GM12801 (cell line): ENCODE measurements at regions not wholly inside any gene's neighbourhood (a gene's known extent, or its start where the extent isn't known, plus 50 kb on each side); places are given as distances from the start of the nearest gene placed in this dataset.

Experiments
- CTCF ChIP-seq: IDR thresholded peaks from one replicate; pipeline ENCODE4 v1.5.1; 2011; ENCODE audit warnings: control low read depth; ENCODE audit not compliant: insufficient read length; ENCODE audit errors: extremely low read depth

GRCh38 chr10:108141064-108141463 is 976.6 kb upstream of the SORCS1 start:
- no peak for TF ChIP-seq CTCF

- TF ChIP-seq CTCF, result no peak
Observed at GRCh38 chr10:108132303-108132702, 967.8 kb upstream of the SORCS1 start.

GRCh38 chr10:108130575-108130974 is 966.1 kb upstream of the SORCS1 start:
- no peak for TF ChIP-seq CTCF

- no peak for TF ChIP-seq CTCF
Observed at GRCh38 chr10:108112218-108112617, 947.7 kb upstream of the SORCS1 start.

GRCh38 chr10:108104551-108105156 is 940.1 kb upstream of the SORCS1 start:
- TF ChIP-seq CTCF, result no peak

- TF ChIP-seq CTCF, result no peak
Observed at GRCh38 chr10:108097258-108097657, 932.8 kb upstream of the SORCS1 start.

GRCh38 chr10:108095932-108096925 is 931.7 kb upstream of the SORCS1 start:
- TF ChIP-seq CTCF, result no peak
